Amniotic stem cell (primary cell): ENCODE measurements at regions not wholly inside any gene's neighbourhood (a gene's known extent, or its start where the extent isn't known, plus 50 kb on each side); places are given as distances from the start of the nearest gene placed in this dataset.

ENCODE experiments used
- DNase-seq: peaks from one replicate; lab custom pipeline; 2025; lab: John Stamatoyannopoulos, UW

DNA sequence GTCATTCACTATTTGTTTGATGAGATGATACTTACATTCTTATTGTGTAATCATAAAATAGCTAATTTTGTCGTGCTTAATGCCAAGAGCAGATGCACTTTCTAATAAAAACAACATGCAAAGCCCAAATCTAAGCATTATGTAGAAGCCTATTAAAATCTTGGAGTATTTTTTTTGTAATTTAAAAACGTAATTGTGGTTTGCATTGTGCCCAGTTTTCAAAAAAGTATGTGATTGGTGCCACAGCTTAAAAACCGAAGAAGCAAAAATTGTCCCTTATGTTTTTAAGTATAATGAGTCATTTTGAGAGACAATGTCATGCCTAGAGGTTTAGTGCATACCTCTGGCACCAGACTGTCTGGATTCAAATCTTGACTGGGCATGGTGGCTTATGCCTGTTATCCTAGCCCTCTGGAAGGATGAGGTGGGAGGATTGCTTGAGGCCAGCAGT lies 464.8 kb upstream of the RGS6 start:
- DNase-seq, result peak; percentile 10

DNA sequence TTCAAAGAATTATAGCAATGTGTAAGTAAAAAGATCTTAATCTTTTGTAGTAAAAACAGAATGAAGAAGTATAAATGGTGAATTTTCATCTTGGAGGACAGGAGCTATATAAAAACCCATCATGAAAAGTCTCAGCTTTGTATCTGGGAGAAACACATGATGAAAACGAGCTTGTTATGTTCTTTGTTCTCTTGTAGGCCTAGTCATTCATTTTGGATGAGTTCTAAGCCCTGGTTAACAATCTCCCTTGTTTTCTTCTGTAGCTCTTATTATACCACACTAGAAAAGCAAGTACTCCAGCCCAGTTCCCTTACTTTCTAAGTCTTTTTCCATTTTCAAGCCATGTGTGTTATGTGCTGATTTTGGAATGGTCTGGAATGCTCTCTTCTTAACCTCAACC lies 463.5 kb upstream of the RGS6 start:
- DNase-seq, result no peak

- no peak for DNase-seq
Observed at GRCh38 chr14:71469643-71470335, 462.4 kb upstream of the RGS6 start.

DNA sequence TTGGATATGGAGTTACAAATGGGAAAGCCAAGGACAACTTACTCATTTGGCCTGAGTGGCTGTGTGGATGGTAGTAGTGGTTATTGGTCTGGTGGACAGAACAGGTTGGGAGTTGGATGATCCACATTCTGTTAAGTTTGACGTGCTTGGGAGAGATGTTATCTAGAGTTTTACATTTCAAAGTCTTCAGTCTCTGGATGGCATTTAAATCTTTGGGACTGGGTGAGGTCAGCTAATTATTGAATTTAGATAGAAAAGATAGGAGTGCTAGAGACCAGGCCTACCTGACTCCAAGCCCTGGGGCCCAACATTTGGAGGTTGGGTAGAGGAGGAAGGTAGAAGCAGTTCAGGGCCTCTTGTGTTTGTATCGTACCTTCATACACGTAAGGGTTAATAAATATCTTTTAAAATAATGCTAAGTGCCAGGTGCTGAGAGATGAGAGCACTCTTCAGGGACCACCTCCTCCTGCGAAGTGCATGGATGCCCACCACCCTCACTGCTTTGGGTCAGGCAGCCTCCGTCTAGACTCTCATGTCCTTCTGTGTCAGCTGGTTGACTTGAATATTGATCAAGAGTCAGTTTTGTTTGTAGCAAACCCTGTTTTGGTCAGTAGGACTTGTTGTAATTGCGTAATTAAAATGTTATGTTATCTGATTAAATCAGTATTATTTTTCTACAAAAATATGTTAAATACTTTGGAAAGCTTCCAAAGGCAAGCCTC lies 460.4 kb upstream of the RGS6 start:
- no peak for DNase-seq

DNA sequence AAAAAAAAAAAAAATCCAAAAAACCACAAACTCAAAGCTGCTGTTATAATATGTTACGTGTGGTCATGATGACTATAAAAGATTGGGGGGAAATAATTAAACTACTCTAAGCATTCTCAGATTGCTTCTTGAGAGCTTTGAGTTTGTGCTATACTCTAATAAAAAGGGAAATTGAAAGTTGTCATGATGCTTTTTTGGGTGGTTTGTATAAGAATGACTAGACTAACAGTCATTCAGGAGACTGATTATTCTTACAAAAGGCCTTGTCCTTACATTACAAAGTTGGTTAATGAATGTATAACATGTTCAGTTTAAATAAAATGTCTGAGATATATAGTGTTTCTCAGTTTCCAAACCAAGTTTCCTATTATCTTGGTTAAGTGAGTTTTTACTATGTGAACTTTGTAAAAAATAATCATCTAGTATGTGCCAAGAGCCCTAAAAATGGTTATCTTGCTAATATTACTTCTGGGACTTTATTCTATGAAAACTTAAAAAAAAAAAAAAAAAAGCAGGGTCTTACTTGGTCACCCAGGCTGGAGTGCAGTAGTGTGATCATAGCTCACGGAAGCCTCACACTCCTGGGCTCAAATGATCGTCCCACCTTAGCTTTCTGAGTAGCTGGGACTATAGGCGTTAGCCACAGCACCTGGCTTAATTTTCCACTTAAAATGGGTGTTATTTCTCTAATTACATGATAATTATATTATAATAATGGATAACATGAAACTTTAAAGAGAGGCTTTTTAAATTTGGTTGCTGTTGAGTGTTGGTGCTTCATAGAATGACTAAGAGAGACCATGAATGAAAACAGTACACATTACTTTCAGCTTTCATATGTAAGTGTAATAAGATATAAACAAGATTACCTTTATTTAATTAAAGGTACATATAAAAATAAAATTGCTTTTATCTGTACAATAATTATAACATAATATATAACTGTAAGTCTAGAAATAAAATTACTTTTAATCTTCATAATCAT lies 459.6 kb upstream of the RGS6 start:
- no peak for DNase-seq

DNA sequence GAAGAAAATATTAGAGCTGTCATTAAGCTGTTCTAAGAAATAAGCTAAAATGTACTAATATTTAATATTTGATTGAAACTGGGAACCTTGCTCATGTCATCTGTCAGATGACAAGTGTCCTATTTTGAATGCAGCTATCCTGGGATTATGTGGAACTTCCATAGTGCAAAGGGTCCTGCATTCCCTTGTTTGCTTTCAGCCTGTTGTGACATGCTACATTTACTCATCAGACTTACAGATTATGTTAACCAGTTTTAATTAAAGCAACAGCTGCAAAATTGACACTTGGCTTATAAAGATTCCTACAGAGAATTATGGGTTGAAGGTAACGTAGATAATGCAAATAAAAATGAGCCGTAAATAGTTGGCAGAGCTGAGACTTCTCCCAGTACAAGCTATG lies 458.4 kb upstream of the RGS6 start:
- no peak for DNase-seq

DNA sequence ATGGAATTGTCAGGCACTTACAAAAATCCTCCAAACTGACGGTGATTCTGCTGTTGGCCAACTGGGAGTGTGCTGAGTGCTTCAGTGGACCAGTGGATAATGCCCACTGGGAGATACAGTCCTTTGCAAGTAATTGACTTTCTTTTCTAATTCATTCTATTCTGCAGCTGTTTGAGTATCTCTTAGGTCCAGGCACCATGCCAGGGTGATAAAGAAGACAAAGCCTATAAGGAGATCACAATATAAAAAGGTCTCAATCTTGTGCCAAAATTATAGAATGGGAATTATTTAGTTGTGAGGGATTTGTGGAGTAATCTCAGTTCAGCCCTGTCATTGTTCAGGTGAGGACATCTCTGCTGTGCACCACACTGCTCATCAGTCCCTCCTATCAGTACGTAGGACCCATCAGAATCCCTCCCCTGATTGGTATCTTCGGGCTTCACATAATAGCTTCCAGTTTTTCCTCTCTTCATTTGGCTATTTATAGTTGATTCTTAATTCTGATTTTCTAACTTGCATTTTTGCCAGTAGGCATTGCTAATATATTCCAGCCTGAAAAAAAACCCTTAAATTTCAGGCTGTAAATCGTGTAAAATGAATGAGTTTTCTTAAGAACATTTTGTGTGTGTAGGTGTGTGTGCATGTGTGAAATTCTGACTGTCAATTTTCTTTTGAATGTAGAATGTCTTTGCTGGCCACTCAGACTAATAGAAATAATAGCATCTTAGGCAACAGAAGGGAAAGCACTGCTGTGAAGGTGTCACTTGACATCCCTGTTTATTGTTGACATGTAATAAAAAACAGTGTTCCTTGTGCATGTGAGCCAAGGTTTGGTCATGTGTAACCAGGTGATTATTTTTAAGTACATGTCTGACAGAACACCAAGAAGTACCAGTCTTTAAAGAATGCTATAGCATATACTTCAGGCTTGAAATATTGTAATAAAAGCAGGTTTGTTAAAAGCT lies 457.6 kb upstream of the RGS6 start:
- DNase-seq, result no peak

GRCh38 chr14:71475916-71476315 lies 456.3 kb upstream of the RGS6 start:
- DNase-seq, result no peak

- no peak for DNase-seq
Observed at GRCh38 chr14:71478542-71478941, 453.7 kb upstream of the RGS6 start.

DNA sequence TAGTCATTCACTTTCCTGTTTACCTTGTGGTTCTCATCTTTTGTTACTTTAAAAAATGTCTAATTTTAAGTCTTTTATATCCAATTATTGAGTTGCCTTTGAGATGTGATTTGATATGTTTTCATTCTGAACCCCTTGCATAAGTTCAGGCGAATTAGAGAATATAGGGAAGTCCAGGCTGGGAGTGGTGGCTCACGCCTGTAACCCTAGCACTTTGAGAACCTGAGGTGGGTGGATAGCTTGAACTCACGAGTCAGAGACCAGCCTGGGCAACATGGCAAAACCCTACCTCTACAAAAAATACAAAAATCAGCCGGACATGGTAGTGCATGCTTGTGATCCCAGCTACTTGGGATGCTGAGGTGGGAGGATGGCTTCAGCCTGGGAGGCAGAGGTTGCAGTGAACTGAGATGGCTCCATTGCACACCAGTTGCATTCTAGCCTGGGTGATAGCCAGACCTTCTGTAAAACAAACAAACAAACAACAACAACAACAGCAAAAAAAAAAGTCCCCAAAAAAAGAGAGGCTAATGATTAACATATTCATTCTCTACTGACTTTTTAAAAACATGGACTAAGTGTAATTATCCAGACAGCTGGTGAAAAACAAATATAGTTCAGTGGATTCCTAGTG lies 451.1 kb upstream of the RGS6 start:
- DNase-seq, result no peak

DNA sequence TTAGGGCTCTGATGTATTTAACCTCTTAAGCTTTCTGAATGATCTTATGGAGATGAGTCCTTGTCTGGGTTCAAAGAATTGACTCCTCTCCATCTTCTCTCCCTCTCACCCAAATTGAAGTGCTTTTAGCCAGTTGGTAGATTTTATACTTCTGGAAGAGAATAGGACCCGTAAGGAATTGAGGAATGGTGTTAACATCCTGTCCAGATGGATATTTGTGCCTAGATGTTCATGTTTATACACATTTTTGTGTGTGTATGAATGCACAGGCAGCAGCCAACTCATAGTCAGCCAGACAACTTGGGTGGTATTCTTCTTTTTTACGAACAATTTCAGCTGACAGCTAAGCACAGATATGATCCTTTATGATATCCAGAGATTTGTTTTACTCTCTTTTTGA lies 449.6 kb upstream of the RGS6 start:
- no peak for DNase-seq

DNA sequence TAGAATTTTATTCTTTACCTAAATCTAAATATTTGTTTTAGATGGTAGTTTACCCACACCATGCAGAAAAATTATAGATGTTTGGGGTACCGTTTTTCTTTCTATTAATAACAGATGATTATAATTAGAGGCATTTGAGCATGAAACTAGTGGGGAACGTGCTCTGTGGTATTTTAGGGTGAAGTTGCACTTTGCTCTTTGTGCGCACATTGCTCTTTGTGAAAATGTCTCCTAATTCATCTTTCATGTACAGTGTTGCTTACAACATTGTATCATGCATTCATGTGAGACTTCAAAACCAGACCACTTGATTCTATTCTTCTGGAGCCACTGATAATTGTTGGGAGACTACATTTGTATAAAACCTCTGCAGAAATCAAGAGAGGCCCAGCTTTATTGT lies 449.1 kb upstream of the RGS6 start:
- no peak for DNase-seq

DNA sequence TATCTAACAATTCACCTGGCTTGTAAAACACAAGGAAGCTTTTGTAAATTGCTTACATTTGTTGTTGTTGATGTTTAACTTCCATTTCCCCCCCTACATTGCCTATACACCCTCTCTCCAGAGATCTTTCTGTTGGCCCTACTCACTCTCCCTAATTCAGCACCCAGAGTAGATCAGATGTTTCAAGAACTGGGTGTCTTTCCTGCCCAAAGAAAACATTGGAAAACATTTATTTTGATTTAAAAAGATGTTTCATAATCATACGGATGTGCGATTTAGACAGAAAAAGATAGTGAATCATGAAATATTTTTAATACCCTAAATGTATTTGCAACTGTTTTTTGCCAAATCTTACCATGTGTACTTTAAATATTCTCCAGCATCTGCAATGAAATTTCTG lies 446.4 kb upstream of the RGS6 start:
- DNase-seq, result no peak

DNA sequence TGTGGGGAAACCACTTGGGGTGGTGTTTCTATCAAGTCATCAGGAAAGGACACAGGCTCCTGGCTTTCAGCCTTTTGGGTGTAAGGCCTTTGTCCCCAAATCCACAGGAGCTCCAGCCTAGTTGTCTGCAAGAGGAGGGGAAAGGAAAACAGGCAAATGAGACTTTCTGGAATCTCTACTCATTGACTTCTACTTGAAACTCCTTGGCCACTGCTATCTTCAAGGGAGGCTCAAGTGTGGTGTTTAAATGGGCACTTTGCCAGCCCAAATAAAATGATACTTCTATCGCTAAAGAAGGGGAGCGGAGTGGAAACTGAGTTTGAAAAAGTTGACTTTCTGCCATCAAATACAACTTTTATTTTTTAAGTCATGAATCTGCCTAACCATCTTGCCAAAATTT lies 445.9 kb upstream of the RGS6 start:
- no peak for DNase-seq

GRCh38 chr14:71487449-71487848 lies 444.8 kb upstream of the RGS6 start:
- DNase-seq, result no peak

GRCh38 chr14:71487941-71488340 lies 444.3 kb upstream of the RGS6 start:
- no peak for DNase-seq

DNA sequence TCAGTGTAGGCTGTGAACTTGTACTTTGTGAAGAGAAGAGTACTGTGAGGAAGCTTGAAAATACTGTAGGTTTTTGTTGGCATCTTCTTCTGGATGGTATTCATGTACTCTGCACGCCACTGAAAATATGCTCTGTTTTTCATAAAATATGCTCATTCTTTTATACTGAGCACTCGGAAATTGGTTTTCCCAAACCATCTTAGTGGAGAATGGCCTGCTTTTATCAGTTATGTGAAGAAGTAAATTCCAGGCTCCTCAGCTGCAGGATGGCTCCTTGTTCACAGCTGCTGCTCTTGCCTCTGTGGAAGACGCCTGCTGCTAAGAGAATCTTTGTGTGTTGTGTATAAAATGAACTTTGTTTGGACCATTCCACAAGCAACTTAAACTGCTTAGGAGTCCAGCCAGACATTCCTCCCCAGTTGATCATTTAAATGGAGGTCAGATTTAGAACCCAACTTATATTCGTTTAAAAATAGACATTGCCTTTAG lies 443.5 kb upstream of the RGS6 start:
- DNase-seq, result peak; percentile 83

DNA sequence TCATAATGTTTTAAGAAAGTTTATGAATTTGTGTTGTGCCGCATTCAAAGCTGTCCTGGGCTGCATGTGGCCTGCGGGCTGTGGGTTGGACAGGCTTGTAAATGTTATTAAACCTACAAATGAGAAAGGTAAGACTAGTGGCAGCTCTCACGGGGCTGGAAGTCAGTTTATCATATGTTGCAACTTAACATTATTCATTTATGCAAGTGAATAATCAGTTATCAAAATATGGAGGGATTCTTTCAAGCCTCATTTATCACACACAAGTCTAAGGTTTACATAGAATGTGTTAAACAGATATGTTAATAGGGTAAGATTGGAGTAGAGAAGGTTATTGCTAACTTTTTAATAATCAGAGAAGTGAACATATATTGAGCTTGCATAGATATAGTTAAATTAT lies 442.5 kb upstream of the RGS6 start:
- no peak for DNase-seq

GRCh38 chr14:71491931-71492330 lies 440.3 kb upstream of the RGS6 start:
- no peak for DNase-seq

- DNase-seq, result no peak
Observed at GRCh38 chr14:71492346-71492745, 439.9 kb upstream of the RGS6 start.

DNA sequence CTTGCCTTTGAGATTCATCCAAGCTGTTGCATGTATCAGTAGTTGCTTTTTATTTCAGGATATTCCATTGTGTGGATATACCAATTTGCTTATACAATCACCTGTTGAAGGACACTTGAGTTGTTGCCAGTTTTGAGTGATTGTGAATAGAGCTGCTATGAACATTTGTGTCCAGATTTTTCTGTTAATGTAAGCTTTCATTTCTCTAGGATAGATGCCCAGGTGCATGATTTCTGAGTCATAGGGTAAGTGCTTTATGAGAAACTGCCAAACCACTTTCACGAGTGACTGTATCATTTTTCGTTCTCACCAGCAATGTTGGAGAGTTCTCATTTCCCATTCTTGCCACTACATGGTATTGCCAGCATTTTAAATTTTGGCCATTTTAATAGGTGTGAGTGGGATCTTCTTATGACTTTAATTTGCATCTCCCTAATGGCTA lies 434.6 kb upstream of the RGS6 start:
- DNase-seq, result no peak
